ENCODE measurements at regions not wholly inside any gene's neighbourhood (a gene's known extent, or its start where the extent isn't known, plus 50 kb on each side); places are given as distances from the start of the nearest gene placed in this dataset.

GRCh38 chr9:13580131-13580530, 300.6 kb upstream of the MPDZ start:
- no peak for DNase-seq (ENCODE audit: low spot score)
- H3K9me3 Mint-ChIP-seq (ENCODE audit: unreplicated experiment): no peaks in the 10 kb centered on the region
- H3K27ac Mint-ChIP-seq (ENCODE audit: unreplicated experiment): no peak overlapping the region
- no peaks in the 10 kb centered on the region for H3K36me3 Mint-ChIP-seq (ENCODE audit: low read depth, unreplicated experiment)
- TF ChIP-seq, protein P1, sequence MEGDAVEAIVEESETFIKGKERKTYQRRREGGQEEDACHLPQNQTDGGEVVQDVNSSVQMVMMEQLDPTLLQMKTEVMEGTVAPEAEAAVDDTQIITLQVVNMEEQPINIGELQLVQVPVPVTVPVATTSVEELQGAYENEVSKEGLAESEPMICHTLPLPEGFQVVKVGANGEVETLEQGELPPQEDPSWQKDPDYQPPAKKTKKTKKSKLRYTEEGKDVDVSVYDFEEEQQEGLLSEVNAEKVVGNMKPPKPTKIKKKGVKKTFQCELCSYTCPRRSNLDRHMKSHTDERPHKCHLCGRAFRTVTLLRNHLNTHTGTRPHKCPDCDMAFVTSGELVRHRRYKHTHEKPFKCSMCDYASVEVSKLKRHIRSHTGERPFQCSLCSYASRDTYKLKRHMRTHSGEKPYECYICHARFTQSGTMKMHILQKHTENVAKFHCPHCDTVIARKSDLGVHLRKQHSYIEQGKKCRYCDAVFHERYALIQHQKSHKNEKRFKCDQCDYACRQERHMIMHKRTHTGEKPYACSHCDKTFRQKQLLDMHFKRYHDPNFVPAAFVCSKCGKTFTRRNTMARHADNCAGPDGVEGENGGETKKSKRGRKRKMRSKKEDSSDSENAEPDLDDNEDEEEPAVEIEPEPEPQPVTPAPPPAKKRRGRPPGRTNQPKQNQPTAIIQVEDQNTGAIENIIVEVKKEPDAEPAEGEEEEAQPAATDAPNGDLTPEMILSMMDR (IDR thresholded peaks at IDR 0.05; ENCODE audit: unreplicated experiment): no peak
- no peak overlapping the region for H3K4me3 Mint-ChIP-seq (ENCODE audit: unreplicated experiment)
- H3K4me1 Mint-ChIP-seq (ENCODE audit: unreplicated experiment): peaks cover 31% of the 10 kb centered on the region
- H3K27me3 Mint-ChIP-seq (ENCODE audit: unreplicated experiment): peaks cover 3% of the 10 kb centered on the region

DNA sequence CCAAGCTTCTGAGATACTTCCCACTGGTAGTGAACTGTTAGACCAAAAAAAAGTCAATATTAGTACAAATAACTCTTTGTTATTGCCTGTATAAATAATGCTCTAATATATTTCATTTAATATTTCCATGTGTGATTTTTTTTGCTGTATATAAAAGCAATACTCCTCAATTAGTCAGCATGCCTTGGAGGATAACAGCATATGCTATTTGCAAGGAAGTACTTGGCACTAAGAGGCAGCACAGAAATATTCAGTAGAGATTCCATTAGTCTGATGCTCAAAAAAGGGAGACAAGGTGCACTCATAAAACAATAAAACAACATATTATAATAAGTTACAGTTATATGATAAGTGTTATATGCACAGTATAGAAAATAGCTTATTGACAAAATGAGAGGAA, 296.6 kb upstream of the MPDZ start:
- TF ChIP-seq, protein P1 (IDR thresholded peaks at IDR 0.05; ENCODE audit: unreplicated experiment): no peak
- Mint-ChIP-seq H3K27me3 (ENCODE audit: unreplicated experiment) (peaks cover 3% of the 10 kb centered on the region), H3K9me3 (ENCODE audit: unreplicated experiment) (no peaks in the 10 kb centered on the region), H3K27ac (ENCODE audit: unreplicated experiment) (peak overlapping the region; percentile 97), H3K4me1 (ENCODE audit: unreplicated experiment) (peaks cover 45% of the 10 kb centered on the region), H3K36me3 (ENCODE audit: low read depth, unreplicated experiment) (no peaks in the 10 kb centered on the region), H3K4me3 (ENCODE audit: unreplicated experiment) (no peak overlapping the region)
- no peak for DNase-seq (ENCODE audit: low spot score)

- Mint-ChIP-seq H3K4me3 (ENCODE audit: unreplicated experiment) (no peak overlapping the region), H3K4me1 (ENCODE audit: unreplicated experiment) (peaks cover 46% of the 10 kb centered on the region), H3K27me3 (ENCODE audit: unreplicated experiment) (peaks cover 3% of the 10 kb centered on the region), H3K27ac (ENCODE audit: unreplicated experiment) (peak overlapping the region; percentile 97), H3K9me3 (ENCODE audit: unreplicated experiment) (no peaks in the 10 kb centered on the region), H3K36me3 (ENCODE audit: low read depth, unreplicated experiment) (no peaks in the 10 kb centered on the region)
- peak; percentile 30 for DNase-seq (ENCODE audit: low spot score)
- TF ChIP-seq, protein P1 (IDR thresholded peaks at IDR 0.05; ENCODE audit: unreplicated experiment): no peak
Measured at GRCh38 chr9:13575558-13575957, 296.1 kb upstream of the MPDZ start.

- Mint-ChIP-seq H3K4me1 (ENCODE audit: unreplicated experiment) (peaks cover 53% of the 10 kb centered on the region), H3K4me3 (ENCODE audit: unreplicated experiment) (no peak overlapping the region), H3K27ac (ENCODE audit: unreplicated experiment) (peak overlapping the region; percentile 74), H3K27me3 (ENCODE audit: unreplicated experiment) (no peaks in the 10 kb centered on the region), H3K9me3 (ENCODE audit: unreplicated experiment) (no peaks in the 10 kb centered on the region), H3K36me3 (ENCODE audit: low read depth, unreplicated experiment) (no peaks in the 10 kb centered on the region)
- DNase-seq (ENCODE audit: low spot score): no peak
- TF ChIP-seq, protein P1 (IDR thresholded peaks at IDR 0.05; ENCODE audit: unreplicated experiment): no peak
Measured at GRCh38 chr9:13570068-13570974, 290.8 kb upstream of the MPDZ start.

- peaks cover 46% of the 10 kb centered on the region for H3K4me1 Mint-ChIP-seq (ENCODE audit: unreplicated experiment)
Measured at GRCh38 chr9:13569602-13570067, 290.1 kb upstream of the MPDZ start.

More at GRCh38 chr9:13569602-13570067, 290.1 kb upstream of the MPDZ start:
- Mint-ChIP-seq H3K27ac (ENCODE audit: unreplicated experiment) (peak overlapping the region; percentile 74), H3K36me3 (ENCODE audit: low read depth, unreplicated experiment) (no peaks in the 10 kb centered on the region), H3K9me3 (ENCODE audit: unreplicated experiment) (no peaks in the 10 kb centered on the region), H3K27me3 (ENCODE audit: unreplicated experiment) (no peaks in the 10 kb centered on the region), H3K4me3 (ENCODE audit: unreplicated experiment) (peak overlapping the region; percentile 77)
- TF ChIP-seq, protein P1 (IDR thresholded peaks at IDR 0.05; ENCODE audit: unreplicated experiment): no peak
- no peak for DNase-seq (ENCODE audit: low spot score)

Data from endothelial cell (in vitro differentiated cells).